Brain microvascular endothelial cell (primary cell): ENCODE measurements at regions not wholly inside any gene's neighbourhood (a gene's known extent, or its start where the extent isn't known, plus 50 kb on each side); places are given as distances from the start of the nearest gene placed in this dataset.

Experiments used
- DNase-seq: peaks from one replicate; pipeline ENCODE4 v3.0.0-alpha.2; 2020
- H3K27ac ChIP-seq: fragments of 250-450 bp; sonication (Bioruptor Pico); 2 replicates; pipeline ENCODE4 v1.5.1; 2020; ENCODE audit warnings: mild to moderate bottlenecking, moderate library complexity
- H3K27me3 ChIP-seq: fragments of 250-450 bp; sonication (Bioruptor Pico); replicated peaks from 2 replicates; pipeline ENCODE4 v1.5.1; 2020; ENCODE audit warnings: mild to moderate bottlenecking
- H3K36me3 ChIP-seq: fragments of 250-450 bp; sonication (Bioruptor Pico); replicated peaks from 2 replicates; pipeline ENCODE4 v1.5.1; 2020; ENCODE audit warnings: mild to moderate bottlenecking
- H3K4me3 ChIP-seq: 2 replicates; pipeline ENCODE4 v1.5.1; 2011; ENCODE audit warnings: low read depth, mild to moderate bottlenecking, control low read depth, low read length, moderate library complexity
- in situ Hi-C: cut with HindIII; loops from 2 replicates; pipeline ENCODE4 v1.10.0; 2017; ENCODE audit warnings: low sequenced_read_pairs, low pct_ligation_motif_present
- TF ChIP-seq, protein P1 (sequence below): IDR thresholded peaks from 2 replicates; pipeline ENCODE4 v1.5.1; 2011; ENCODE audit warnings: low read depth, mild to moderate bottlenecking, moderate library complexity, low read length, control low read depth, inconsistent platforms; ENCODE audit errors: missing control alignments

DNA sequence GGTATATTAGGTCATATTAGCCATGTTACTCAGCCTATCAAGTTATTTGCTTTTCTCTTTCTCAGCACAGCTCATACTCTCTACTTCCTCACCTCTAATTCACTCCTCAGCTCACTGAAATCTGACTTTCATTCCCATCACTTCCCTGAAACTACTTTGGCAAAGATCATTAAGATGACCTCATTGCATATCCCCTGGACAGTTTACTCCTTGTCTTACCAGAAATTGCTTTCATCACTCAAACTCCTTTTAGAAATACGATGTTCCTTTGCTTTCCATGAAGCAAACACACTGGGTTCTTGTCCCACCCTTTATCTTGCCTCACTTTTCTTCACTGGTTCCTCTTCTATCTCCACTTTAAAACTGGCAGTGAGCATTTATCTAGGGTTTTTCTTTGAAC is 354.4 kb downstream of the TUSC7 start:
- no peak overlapping the region for H3K27ac ChIP-seq
- in situ Hi-C loops, result no loop called here
- no peak overlapping the region for H3K4me3 ChIP-seq
- no peak for DNase-seq
- no peaks in the 10 kb centered on the region for H3K36me3 ChIP-seq
- no peaks in the 10 kb centered on the region for H3K27me3 ChIP-seq
- TF ChIP-seq, protein P1, sequence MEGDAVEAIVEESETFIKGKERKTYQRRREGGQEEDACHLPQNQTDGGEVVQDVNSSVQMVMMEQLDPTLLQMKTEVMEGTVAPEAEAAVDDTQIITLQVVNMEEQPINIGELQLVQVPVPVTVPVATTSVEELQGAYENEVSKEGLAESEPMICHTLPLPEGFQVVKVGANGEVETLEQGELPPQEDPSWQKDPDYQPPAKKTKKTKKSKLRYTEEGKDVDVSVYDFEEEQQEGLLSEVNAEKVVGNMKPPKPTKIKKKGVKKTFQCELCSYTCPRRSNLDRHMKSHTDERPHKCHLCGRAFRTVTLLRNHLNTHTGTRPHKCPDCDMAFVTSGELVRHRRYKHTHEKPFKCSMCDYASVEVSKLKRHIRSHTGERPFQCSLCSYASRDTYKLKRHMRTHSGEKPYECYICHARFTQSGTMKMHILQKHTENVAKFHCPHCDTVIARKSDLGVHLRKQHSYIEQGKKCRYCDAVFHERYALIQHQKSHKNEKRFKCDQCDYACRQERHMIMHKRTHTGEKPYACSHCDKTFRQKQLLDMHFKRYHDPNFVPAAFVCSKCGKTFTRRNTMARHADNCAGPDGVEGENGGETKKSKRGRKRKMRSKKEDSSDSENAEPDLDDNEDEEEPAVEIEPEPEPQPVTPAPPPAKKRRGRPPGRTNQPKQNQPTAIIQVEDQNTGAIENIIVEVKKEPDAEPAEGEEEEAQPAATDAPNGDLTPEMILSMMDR, result no peak

- DNase-seq, result no peak
- TF ChIP-seq, protein P1, result no peak
- no peaks in the 10 kb centered on the region for H3K27me3 ChIP-seq
- in situ Hi-C loops, result no loop called here
- H3K27ac ChIP-seq, result no peak overlapping the region
- H3K4me3 ChIP-seq, result no peak overlapping the region
- H3K36me3 ChIP-seq, result no peaks in the 10 kb centered on the region
These were observed 358.7 kb downstream of the TUSC7 start for GRCh38 chr3:117068301-117068700.

DNA sequence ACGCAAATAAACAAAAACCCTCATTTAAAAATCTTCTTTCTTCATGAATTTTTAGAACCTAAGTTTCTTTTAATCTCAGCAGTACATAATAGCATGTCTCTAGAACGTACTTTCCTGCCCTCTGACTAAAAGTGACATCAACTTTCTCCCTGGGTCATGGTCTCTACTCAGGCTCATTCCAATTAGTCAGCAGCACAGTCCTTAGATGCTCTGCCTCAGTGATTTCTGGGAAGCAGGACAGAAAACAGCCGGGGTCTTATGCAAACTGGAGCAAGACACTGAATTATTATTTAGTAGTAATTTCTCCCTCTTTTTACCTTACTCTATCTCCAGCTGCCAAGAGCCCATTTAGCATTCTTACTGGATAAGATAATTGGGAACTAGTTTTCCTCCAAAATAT is 365.2 kb downstream of the TUSC7 start:
- Histone ChIP-seq H3K27me3 (no peaks in the 10 kb centered on the region), H3K4me3 (no peak overlapping the region), H3K27ac (no peak overlapping the region), H3K36me3 (no peaks in the 10 kb centered on the region)
- TF ChIP-seq, protein P1, result no peak
- no peak for DNase-seq
- in situ Hi-C loops, result no loop called here

GRCh38 chr3:117079997-117080396 is 370.4 kb downstream of the TUSC7 start:
- no peak overlapping the region for H3K4me3 ChIP-seq
- in situ Hi-C loops, result no loop called here
- H3K27me3 ChIP-seq, result no peaks in the 10 kb centered on the region
- no peaks in the 10 kb centered on the region for H3K36me3 ChIP-seq
- no peak for DNase-seq
- H3K27ac ChIP-seq, result no peak overlapping the region
- TF ChIP-seq, protein P1, result no peak

GRCh38 chr3:117080872-117081271 is 371.3 kb downstream of the TUSC7 start:
- in situ Hi-C loops, result no loop called here

GRCh38 chr3:117084277-117084676 is 374.7 kb downstream of the TUSC7 start:
- DNase-seq, result no peak
- H3K27ac ChIP-seq, result no peak overlapping the region
- H3K4me3 ChIP-seq, result no peak overlapping the region
- H3K36me3 ChIP-seq, result no peaks in the 10 kb centered on the region
- in situ Hi-C loops, result no loop called here
- no peaks in the 10 kb centered on the region for H3K27me3 ChIP-seq
- TF ChIP-seq, protein P1, result no peak

More at GRCh38 chr3:117080872-117081271, 371.3 kb downstream of the TUSC7 start:
- no peak for DNase-seq
- Histone ChIP-seq H3K4me3 (no peak overlapping the region), H3K27ac (no peak overlapping the region), H3K27me3 (no peaks in the 10 kb centered on the region), H3K36me3 (no peaks in the 10 kb centered on the region)
- TF ChIP-seq, protein P1, result no peak
